ENCODE measurements at regions not wholly inside any gene's neighbourhood (a gene's known extent, or its start where the extent isn't known, plus 50 kb on each side); places are given as distances from the start of the nearest gene placed in this dataset.

- Histone ChIP-seq H3K4me3 (replicated peaks in 1 of 2; ENCODE audit: low read depth in 1 of 2, low read length in 2 of 2) (no peak overlapping the region), H3K4me1 (ENCODE audit: control insufficient read depth in 1 of 2, insufficient read depth in 2 of 2, low read length in 2 of 2) (no peaks in the 10 kb centered on the region), H3K79me2 (ENCODE audit: insufficient read depth, low read length) (no peaks in the 10 kb centered on the region), H3K36me3 (ENCODE audit: control insufficient read depth in 1 of 2, insufficient read depth in 2 of 2, low read length in 2 of 2) (no peaks in the 10 kb centered on the region), H3K9me2 (ENCODE audit: insufficient read depth) (no peaks in the 10 kb centered on the region), H4K20me1 (ENCODE audit: insufficient read depth) (no peaks in the 10 kb centered on the region), H3K27ac (ENCODE audit: low read depth, low read length) (no peak overlapping the region), H3K27me3 (ENCODE audit: insufficient read depth, low read length) (no peaks in the 10 kb centered on the region), H2AFZ (ENCODE audit: low read depth, low read length, poor library complexity, severe bottlenecking) (no peak overlapping the region), H3K9ac (ENCODE audit: low read length) (no peak overlapping the region), H3K9me3 (ENCODE audit: control insufficient read depth in 1 of 2, insufficient read depth in 1 of 2, low read depth in 1 of 2, low read length in 2 of 2) (no peaks in the 10 kb centered on the region), H3K4me2 (ENCODE audit: low read length) (no peak overlapping the region)
- DNase-seq (ENCODE audit: low read depth, low spot score) (no peak), ATAC-seq (no peak)
- ChIA-PET POLR2A (no interaction called here), RAD21 (ENCODE audit: low non-redundant PET in 1 of 2, low total read pairs in 2 of 2, uncharacterized antibody in 2 of 2, unreplicated experiment in 2 of 2) (no interaction called here), CTCF (no interaction called here)
- intact Hi-C loops (cut with micrococcal nuclease), result no loop called here
- TF ChIP-seq ZFX (IDR thresholded peaks at IDR 0.05), result no peak
- BruUV-seq (replicated peaks), result no TSS peak
Observed at GRCh38 chr2:216781709-216782108, 78.2 kb downstream of the TNP1 start.

DNA sequence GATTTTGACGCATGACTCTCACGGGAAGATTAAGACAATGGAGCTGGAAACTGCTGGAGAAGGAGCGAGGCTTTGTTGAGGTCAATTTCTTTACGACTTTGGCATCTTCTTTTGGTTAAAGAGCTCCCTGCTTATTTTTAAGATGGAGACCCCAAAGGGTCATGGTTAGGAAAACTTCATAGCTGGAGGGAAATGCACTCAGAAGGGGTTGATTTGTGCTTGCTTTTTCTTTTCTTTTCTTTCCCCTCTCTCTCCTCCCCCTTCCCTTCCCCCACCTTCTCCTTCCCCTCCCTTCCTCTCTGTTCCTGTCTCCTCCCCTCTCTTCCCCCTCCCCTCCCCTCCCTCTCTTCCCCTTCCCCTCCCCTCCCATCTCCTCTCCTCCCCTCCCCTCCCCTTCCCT is 79.0 kb downstream of the TNP1 start:
- POLR2A ChIA-PET, result no interaction called here
- DNase-seq (ENCODE audit: low read depth, low spot score) (no peak), ATAC-seq (no peak)
- no peak overlapping the region for H3K27ac ChIP-seq (ENCODE audit: low read depth, low read length)
- no peak overlapping the region for H3K4me3 ChIP-seq (replicated peaks in 1 of 2; ENCODE audit: low read depth in 1 of 2, low read length in 2 of 2)
- no peaks in the 10 kb centered on the region for H4K20me1 ChIP-seq (ENCODE audit: insufficient read depth)
- BruUV-seq (replicated peaks), result no TSS peak
- no peaks in the 10 kb centered on the region for H3K79me2 ChIP-seq (ENCODE audit: insufficient read depth, low read length)
- H3K36me3 ChIP-seq (ENCODE audit: control insufficient read depth in 1 of 2, insufficient read depth in 2 of 2, low read length in 2 of 2), result no peaks in the 10 kb centered on the region
- no peaks in the 10 kb centered on the region for H3K27me3 ChIP-seq (ENCODE audit: insufficient read depth, low read length)
- no peaks in the 10 kb centered on the region for H3K9me3 ChIP-seq (ENCODE audit: control insufficient read depth in 1 of 2, insufficient read depth in 1 of 2, low read depth in 1 of 2, low read length in 2 of 2)
- CTCF ChIA-PET, result no interaction called here
- H3K9ac ChIP-seq (ENCODE audit: low read length), result no peak overlapping the region
- H3K4me2 ChIP-seq (ENCODE audit: low read length), result no peak overlapping the region
- TF ChIP-seq POLR2AphosphoS5 (IDR thresholded peaks at IDR 0.05; ENCODE audit: low read depth, low read length) (no peak), SRF (IDR thresholded peaks at IDR 0.05; ENCODE audit: low read depth) (no peak), RAD21 (IDR thresholded peaks at IDR 0.05; ENCODE audit: low read depth) (no peak), YY1 (IDR thresholded peaks at IDR 0.05; ENCODE audit: extremely low read depth, insufficient replicate concordance, low read depth, low read length) (no peak), SIN3A (IDR thresholded peaks at IDR 0.05; ENCODE audit: low read depth) (no peak)
- no peak overlapping the region for H2AFZ ChIP-seq (ENCODE audit: low read depth, low read length, poor library complexity, severe bottlenecking)
- H3K4me1 ChIP-seq (ENCODE audit: control insufficient read depth in 1 of 2, insufficient read depth in 2 of 2, low read length in 2 of 2), result no peaks in the 10 kb centered on the region
- RAD21 ChIA-PET (ENCODE audit: low non-redundant PET in 1 of 2, low total read pairs in 2 of 2, uncharacterized antibody in 2 of 2, unreplicated experiment in 2 of 2), result no interaction called here
- intact Hi-C loops (cut with micrococcal nuclease), result no loop called here
- no peaks in the 10 kb centered on the region for H3K9me2 ChIP-seq (ENCODE audit: insufficient read depth)

All from HCT116 (cell line).